ENCODE measurements at regions not wholly inside any gene's neighbourhood (a gene's known extent, or its start where the extent isn't known, plus 50 kb on each side); places are given as distances from the start of the nearest gene placed in this dataset.

DNA sequence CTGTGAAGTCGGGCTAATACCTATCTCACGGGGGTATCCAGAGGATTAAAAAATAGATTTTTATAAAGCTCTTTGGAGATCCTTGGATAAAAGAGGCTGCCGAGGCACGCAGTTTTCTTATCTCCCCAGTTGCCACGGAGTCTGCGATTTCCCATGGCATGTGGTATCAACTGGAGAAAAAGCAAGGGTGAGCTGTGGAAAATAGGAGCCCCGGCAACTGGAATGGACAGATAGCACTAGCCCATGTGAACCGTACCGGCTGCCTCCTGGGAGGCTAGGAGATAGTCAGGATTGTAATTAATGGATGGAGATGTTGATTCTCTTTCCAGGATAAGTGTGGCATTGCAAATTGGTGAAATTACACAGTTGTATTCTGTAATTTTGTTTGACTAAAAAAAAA lies 407.6 kb upstream of the KCNH7 start:
- Histone ChIP-seq H3K4me1 (no peaks in the 10 kb centered on the region), H3K4me3 (no peak overlapping the region), H3K27me3 (no peaks in the 10 kb centered on the region), H3K36me3 (no peaks in the 10 kb centered on the region), H3K27ac (no peak overlapping the region), H3K9me3 (no peaks in the 10 kb centered on the region)
- in situ Hi-C loops (cut with MboI; ENCODE audit: low sequenced_read_pairs in 4 of 4): no loop called here
- intact Hi-C loops (cut with DNase I; ENCODE audit: low total_unique reads): no loop called here
- DNase-seq: no peak
- no peak for TF ChIP-seq POLR2A (IDR thresholded peaks at IDR 0.05)
- TF ChIP-seq, protein P1, sequence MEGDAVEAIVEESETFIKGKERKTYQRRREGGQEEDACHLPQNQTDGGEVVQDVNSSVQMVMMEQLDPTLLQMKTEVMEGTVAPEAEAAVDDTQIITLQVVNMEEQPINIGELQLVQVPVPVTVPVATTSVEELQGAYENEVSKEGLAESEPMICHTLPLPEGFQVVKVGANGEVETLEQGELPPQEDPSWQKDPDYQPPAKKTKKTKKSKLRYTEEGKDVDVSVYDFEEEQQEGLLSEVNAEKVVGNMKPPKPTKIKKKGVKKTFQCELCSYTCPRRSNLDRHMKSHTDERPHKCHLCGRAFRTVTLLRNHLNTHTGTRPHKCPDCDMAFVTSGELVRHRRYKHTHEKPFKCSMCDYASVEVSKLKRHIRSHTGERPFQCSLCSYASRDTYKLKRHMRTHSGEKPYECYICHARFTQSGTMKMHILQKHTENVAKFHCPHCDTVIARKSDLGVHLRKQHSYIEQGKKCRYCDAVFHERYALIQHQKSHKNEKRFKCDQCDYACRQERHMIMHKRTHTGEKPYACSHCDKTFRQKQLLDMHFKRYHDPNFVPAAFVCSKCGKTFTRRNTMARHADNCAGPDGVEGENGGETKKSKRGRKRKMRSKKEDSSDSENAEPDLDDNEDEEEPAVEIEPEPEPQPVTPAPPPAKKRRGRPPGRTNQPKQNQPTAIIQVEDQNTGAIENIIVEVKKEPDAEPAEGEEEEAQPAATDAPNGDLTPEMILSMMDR (IDR thresholded peaks at IDR 0.05 in 4 of 5, conservative IDR thresholded peaks at IDR 0.05 in 1 of 5): no peak
- no peak for ATAC-seq

DNA sequence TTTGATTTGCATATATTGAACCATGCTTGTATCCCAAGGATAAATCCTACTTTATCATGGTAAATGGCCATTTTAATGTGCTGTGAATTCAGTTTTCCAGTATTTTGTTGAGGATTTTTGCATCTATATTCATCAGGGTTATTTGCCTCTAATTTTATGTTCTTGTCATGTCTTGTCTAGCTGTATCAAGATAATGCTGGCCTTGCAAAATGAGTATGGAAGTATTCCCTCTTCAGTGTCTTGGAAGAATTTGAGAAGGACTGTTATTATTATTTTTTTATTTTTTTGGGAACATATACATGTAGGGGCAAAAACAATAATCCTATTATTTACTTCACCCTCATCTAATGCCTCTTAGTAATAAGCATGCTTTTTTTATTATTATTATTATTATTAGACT lies 398.0 kb upstream of the KCNH7 start:
- intact Hi-C loops (cut with DNase I; ENCODE audit: low total_unique reads): no loop called here
- no peak overlapping the region for H3K4me3 ChIP-seq
- H3K4me1 ChIP-seq: no peaks in the 10 kb centered on the region
- TF ChIP-seq, protein P1 (IDR thresholded peaks at IDR 0.05 in 4 of 5, conservative IDR thresholded peaks at IDR 0.05 in 1 of 5): no peak
- TF ChIP-seq POLR2A (IDR thresholded peaks at IDR 0.05): no peak
- H3K27me3 ChIP-seq: no peaks in the 10 kb centered on the region
- no peaks in the 10 kb centered on the region for H3K36me3 ChIP-seq
- ATAC-seq (no peak), DNase-seq (no peak)
- H3K9me3 ChIP-seq: no peaks in the 10 kb centered on the region
- in situ Hi-C loops (cut with MboI; ENCODE audit: low sequenced_read_pairs in 4 of 4): no loop called here
- no peak overlapping the region for H3K27ac ChIP-seq

DNA sequence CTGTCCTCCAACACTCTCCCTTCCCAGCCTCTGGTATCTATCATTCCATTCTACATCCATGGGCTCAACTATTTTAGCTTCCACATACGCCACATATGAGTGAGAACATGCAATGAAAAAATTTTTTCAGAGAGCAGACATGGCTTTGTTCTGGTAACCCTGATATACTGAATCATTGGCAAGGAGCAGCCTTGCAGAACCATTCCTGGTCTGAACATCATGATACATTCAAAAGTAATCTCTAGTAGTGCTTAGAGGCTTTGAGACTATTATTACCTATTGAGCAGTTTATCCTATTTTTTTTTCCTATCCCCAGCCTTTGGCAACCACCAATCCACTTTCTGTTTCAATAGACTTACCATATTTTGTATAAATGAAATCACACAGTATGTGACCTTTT lies 393.1 kb upstream of the KCNH7 start:
- Histone ChIP-seq H3K27me3 (no peaks in the 10 kb centered on the region), H3K9me3 (no peaks in the 10 kb centered on the region), H3K4me1 (no peaks in the 10 kb centered on the region), H3K4me3 (no peak overlapping the region), H3K27ac (no peak overlapping the region), H3K36me3 (no peaks in the 10 kb centered on the region)
- in situ Hi-C loops (cut with MboI; ENCODE audit: low sequenced_read_pairs in 4 of 4): no loop called here
- no peak for TF ChIP-seq POLR2A (IDR thresholded peaks at IDR 0.05)
- TF ChIP-seq, protein P1 (IDR thresholded peaks at IDR 0.05 in 4 of 5, conservative IDR thresholded peaks at IDR 0.05 in 1 of 5): no peak
- intact Hi-C loops (cut with DNase I; ENCODE audit: low total_unique reads): no loop called here
- ATAC-seq (no peak), DNase-seq (no peak)

DNA sequence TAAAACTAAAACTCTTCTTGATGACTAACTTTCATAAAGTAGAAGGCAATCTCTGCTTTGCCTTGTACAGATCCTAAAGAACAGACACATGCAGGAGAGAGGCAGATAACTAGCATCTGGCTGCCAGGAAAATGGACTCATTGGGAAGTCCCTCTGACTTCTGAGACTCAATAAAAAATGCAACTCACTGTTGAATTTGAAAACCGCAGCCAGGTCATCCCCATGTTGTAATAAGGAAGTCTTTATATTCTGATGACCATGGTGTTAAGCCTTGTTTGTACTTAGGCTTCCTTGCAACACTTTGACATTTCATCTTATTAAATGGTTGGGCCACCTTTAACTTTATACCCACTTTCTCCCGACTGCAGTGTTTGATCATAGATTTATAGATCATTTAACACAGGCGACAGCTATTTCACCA lies 375.1 kb upstream of the KCNH7 start:
- intact Hi-C loops (cut with DNase I; ENCODE audit: low total_unique reads) (no loop called here), in situ Hi-C loops (cut with MboI; ENCODE audit: low sequenced_read_pairs in 4 of 4) (no loop called here)
- DNase-seq (no peak), ATAC-seq (no peak)
- Histone ChIP-seq H3K36me3 (no peaks in the 10 kb centered on the region), H3K4me3 (no peak overlapping the region), H3K27ac (no peak overlapping the region), H3K4me1 (no peaks in the 10 kb centered on the region), H3K27me3 (no peaks in the 10 kb centered on the region), H3K9me3 (no peaks in the 10 kb centered on the region)
- TF ChIP-seq, protein P1 (IDR thresholded peaks at IDR 0.05 in 4 of 5, conservative IDR thresholded peaks at IDR 0.05 in 1 of 5): no peak
- TF ChIP-seq POLR2A (IDR thresholded peaks at IDR 0.05): no peak

DNA sequence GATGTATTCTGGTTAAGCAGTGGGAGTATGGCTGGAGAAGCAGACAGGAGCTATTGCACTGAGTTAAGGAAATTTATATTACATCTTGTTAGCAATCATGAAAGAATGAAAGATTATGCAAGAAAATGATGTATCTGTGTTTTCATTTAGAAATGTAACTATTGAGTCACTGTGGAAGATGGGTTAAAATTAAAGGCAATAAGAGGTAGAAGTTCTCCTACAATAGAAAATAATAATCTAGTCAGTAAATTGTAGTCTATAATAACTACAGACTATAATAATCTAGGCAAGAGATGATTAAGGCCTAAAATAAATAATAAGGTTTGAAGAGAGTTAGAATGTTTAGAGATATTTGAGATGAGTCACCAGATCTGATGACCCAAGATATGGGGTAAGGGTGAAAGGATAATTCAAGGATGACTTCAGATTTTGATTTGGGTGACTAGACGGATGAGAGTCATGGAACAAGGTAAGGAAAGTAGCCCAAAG lies 371.9 kb upstream of the KCNH7 start:
- ATAC-seq (peak in 1 of 2 donors; percentile 30), DNase-seq (no peak)
- Histone ChIP-seq H3K27ac (no peak overlapping the region), H3K9me3 (no peaks in the 10 kb centered on the region), H3K27me3 (no peaks in the 10 kb centered on the region), H3K4me3 (no peak overlapping the region), H3K4me1 (no peaks in the 10 kb centered on the region), H3K36me3 (no peaks in the 10 kb centered on the region)
- TF ChIP-seq, protein P1 (IDR thresholded peaks at IDR 0.05 in 4 of 5, conservative IDR thresholded peaks at IDR 0.05 in 1 of 5): no peak
- TF ChIP-seq POLR2A (IDR thresholded peaks at IDR 0.05): no peak
- in situ Hi-C loops (cut with MboI; ENCODE audit: low sequenced_read_pairs in 4 of 4) (no loop called here), intact Hi-C loops (cut with DNase I; ENCODE audit: low total_unique reads) (no loop called here)
